Sigmoid colon (tissue), 6 donors: ENCODE measurements at regions not wholly inside any gene's neighbourhood (a gene's known extent, or its start where the extent isn't known, plus 50 kb on each side); places are given as distances from the start of the nearest gene placed in this dataset.

Experiments used
- DNase-seq: peaks from one replicate; pipeline ENCODE4 v3.0.0-alpha.2; 2019
- H3K27ac ChIP-seq, 4 donors: fragments of 200-600 bp; sonication (generic); one replicate each; pipeline ENCODE4 v1.5.1; 2016 to 2019; ENCODE audit warnings: mild to moderate bottlenecking in 1 of 4
- H3K27me3 ChIP-seq, 3 donors: fragments of 200-600 bp; sonication (generic); one replicate each; pipeline ENCODE4 v1.5.1; 2019; ENCODE audit warnings: mild to moderate bottlenecking in 1 of 3
- H3K36me3 ChIP-seq, 4 donors: fragments of 200-600 bp; sonication (generic); one replicate each; pipeline ENCODE4 v1.5.1; 2016 to 2019
- H3K4me1 ChIP-seq, 4 donors: fragments of 200-600 bp; sonication (generic); one replicate each; pipeline ENCODE4 v1.5.1; 2017 to 2019
- H3K4me3 ChIP-seq, 4 donors: fragments of 200-600 bp; sonication (generic); one replicate each; pipeline ENCODE4 v1.5.1; 2017 to 2019; ENCODE audit warnings: mild to moderate bottlenecking in 2 of 4, moderate library complexity in 1 of 4
- H3K9me3 ChIP-seq, 4 donors: fragments of 200-600 bp in 3 of 4; sonication (generic) in 3 of 4; one replicate each; pipeline versions ENCODE4 v1.5.1 to v1.6.1; 2013 to 2019
- EP300 ChIP-seq, 4 donors: sonication (generic); formaldehyde crosslinking; IDR thresholded peaks; one replicate each; pipeline ENCODE4 v1.6.1; 2017; ENCODE audit warnings: antibody characterized with exemption in 4 of 4
- POLR2A ChIP-seq, 2 donors: fragments of 450-650 bp; IDR thresholded peaks; one replicate each; pipeline ENCODE4 v1.6.1; 2016; ENCODE audit warnings: antibody characterized with exemption in 2 of 2, mild to moderate bottlenecking in 2 of 2, moderate library complexity in 2 of 2
- POLR2AphosphoS5 ChIP-seq, 4 donors: sonication (generic); formaldehyde crosslinking; IDR thresholded peaks; one replicate each; pipeline ENCODE4 v1.6.1; 2017; ENCODE audit warnings: antibody characterized with exemption in 4 of 4
- WGBS, 2 donors: extraction: QIAGEN DNeasy Blood & Tissue Kit; methylation state at CpG; one replicate each; pipeline ENCODE4 v1.1.7; 2013; 5-methylcytosine and 5-hydroxymethylcytosine counted together
- intact Hi-C: fragments of 100-400 bp; cut with DNase I; formaldehyde crosslinking; loops from one replicate; pipeline ENCODE4 v1.15.1; 2023
- TF ChIP-seq, protein P1 (sequence below), 4 experiments: fragments of 450-650 bp in 3 of 4; fragments of 200-600 bp in 1 of 4; IDR thresholded peaks; one replicate each; pipeline ENCODE4 v1.5.1; 2016 to 2019; ENCODE audit warnings: antibody characterized with exemption in 4 of 4, mild to moderate bottlenecking in 3 of 4, moderate library complexity in 2 of 4
- donor health status: healthy with polysubstance abuse.
- donor health status: healthy.

DNA sequence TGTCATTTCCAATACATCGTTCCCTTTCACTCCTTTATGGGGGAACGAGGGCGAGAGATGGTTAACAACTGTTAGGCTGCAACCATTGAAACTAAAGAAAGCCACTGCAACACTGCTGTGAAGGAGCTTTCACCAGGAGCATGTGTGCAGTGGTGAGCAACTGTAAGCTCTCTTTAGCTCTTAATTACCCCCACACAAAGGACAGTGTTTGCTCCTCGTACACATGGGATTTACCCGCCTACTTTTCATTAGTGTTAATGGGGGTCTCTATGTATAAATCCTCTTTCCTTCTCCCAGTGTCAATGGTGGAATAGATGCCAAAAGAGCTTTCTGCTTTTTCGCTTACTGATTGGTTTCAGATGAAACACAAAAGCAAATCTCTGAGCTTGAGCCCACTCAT lies 343.1 kb downstream of the FLRT2 start:
- WGBS, 2 donors: 80 to 88% methylated on average over 6 of the region's 6 CpGs
- Histone ChIP-seq H3K9me3 (peaks cover 0 to 3% (median 0%) of the 10 kb centered on the region in 4 donors), H3K27ac (no peak overlapping the region), H3K4me1 (no peaks in the 10 kb centered on the region), H3K27me3 (no peaks in the 10 kb centered on the region), H3K36me3 (no peaks in the 10 kb centered on the region), H3K4me3 (no peak overlapping the region)
- no peak for DNase-seq
- intact Hi-C loops: no loop called here
- TF ChIP-seq POLR2AphosphoS5 (IDR thresholded peaks at IDR 0.05) (no peak), POLR2A (IDR thresholded peaks at IDR 0.05) (no peak), EP300 (IDR thresholded peaks at IDR 0.05) (no peak)
- TF ChIP-seq, protein P1, sequence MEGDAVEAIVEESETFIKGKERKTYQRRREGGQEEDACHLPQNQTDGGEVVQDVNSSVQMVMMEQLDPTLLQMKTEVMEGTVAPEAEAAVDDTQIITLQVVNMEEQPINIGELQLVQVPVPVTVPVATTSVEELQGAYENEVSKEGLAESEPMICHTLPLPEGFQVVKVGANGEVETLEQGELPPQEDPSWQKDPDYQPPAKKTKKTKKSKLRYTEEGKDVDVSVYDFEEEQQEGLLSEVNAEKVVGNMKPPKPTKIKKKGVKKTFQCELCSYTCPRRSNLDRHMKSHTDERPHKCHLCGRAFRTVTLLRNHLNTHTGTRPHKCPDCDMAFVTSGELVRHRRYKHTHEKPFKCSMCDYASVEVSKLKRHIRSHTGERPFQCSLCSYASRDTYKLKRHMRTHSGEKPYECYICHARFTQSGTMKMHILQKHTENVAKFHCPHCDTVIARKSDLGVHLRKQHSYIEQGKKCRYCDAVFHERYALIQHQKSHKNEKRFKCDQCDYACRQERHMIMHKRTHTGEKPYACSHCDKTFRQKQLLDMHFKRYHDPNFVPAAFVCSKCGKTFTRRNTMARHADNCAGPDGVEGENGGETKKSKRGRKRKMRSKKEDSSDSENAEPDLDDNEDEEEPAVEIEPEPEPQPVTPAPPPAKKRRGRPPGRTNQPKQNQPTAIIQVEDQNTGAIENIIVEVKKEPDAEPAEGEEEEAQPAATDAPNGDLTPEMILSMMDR (IDR thresholded peaks at IDR 0.05): no peak

DNA sequence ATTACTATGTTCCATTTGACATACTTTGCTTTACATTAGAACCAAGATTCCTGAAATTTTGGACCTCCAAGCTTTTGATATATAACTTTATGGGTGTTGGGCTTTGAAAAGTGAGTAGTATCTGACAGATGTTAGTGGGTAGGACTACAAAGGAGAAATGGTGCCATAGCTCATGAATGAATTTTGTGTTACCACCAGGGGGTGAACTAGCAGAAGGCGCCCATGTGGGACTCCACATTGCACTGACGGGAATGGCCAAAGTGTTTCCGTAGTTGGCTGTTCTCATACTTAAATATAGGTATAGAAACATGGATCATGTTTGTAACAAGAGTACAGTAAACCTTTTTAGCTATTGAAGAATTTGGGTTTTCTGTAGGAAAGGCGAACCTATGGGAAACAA lies 337.5 kb downstream of the FLRT2 start:
- Histone ChIP-seq H3K27ac (no peak overlapping the region), H3K27me3 (no peaks in the 10 kb centered on the region), H3K9me3 (no peaks in the 10 kb centered on the region), H3K36me3 (no peaks in the 10 kb centered on the region), H3K4me3 (no peak overlapping the region), H3K4me1 (no peaks in the 10 kb centered on the region)
- TF ChIP-seq, protein P1 (IDR thresholded peaks at IDR 0.05): no peak
- TF ChIP-seq EP300 (IDR thresholded peaks at IDR 0.05): no peak
- no peak for TF ChIP-seq POLR2AphosphoS5 (IDR thresholded peaks at IDR 0.05)
- no peak for TF ChIP-seq POLR2A (IDR thresholded peaks at IDR 0.05)
- WGBS, 2 donors: 78 to 94% methylated on average over 4 of the region's 4 CpGs
- DNase-seq: no peak
- intact Hi-C loops: no loop called here

DNA sequence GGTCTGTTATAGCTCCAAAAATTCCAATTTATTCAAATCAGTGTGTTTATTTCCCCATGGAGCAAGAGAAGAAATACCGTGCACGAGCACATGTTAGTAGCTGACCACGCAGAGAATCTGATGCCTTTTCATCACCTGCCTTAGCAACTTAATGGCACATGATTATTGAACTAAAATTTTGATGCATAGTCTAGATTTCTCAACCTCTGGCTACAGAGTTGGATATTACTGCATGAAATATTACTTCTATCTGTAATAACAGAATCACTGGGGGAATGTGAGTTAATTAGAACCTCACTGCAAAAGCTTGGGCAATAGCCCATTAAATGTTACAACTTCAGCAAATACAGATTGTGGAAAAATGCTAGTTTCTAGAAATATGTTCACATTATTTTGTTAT lies 335.8 kb downstream of the FLRT2 start:
- H3K36me3 ChIP-seq: no peaks in the 10 kb centered on the region
- TF ChIP-seq POLR2A (IDR thresholded peaks at IDR 0.05) (no peak), POLR2AphosphoS5 (IDR thresholded peaks at IDR 0.05) (no peak), EP300 (IDR thresholded peaks at IDR 0.05) (no peak)
- TF ChIP-seq, protein P1 (IDR thresholded peaks at IDR 0.05): no peak
- no peak overlapping the region for H3K4me3 ChIP-seq
- peaks cover 0 to 2% (median 0%) of the 10 kb centered on the region in 4 donors for H3K9me3 ChIP-seq
- H3K27ac ChIP-seq: no peak overlapping the region
- intact Hi-C loops: no loop called here
- H3K4me1 ChIP-seq: no peaks in the 10 kb centered on the region
- no peak for DNase-seq
- 94% methylated on average over 3 of the region's 3 CpGs for WGBS, 2 donors
- no peaks in the 10 kb centered on the region for H3K27me3 ChIP-seq

DNA sequence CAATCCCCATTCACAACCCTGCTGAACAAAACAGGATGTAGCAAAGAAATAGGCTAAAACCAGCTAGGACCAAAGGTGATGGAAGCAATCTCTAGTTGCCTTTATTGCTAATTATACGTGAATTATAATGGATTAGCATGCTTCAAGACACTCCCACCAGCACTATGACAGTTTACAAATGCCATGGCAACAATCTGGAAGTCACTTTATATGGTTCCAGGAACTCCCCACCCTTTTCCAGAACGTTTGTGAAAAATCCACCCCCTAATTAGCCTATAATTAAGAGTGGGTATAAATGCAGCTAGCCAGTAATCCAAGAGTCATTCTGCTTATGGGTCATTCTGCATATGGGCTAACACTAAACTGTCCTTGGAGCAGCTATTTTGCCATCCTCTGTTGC lies 328.7 kb downstream of the FLRT2 start:
- WGBS, 2 donors: 31 to 55% methylated on average over 2 of the region's 2 CpGs
- TF ChIP-seq, protein P1 (IDR thresholded peaks at IDR 0.05): no peak
- no peak for TF ChIP-seq POLR2A (IDR thresholded peaks at IDR 0.05)
- TF ChIP-seq POLR2AphosphoS5 (IDR thresholded peaks at IDR 0.05): no peak
- TF ChIP-seq EP300 (IDR thresholded peaks at IDR 0.05): no peak

DNA sequence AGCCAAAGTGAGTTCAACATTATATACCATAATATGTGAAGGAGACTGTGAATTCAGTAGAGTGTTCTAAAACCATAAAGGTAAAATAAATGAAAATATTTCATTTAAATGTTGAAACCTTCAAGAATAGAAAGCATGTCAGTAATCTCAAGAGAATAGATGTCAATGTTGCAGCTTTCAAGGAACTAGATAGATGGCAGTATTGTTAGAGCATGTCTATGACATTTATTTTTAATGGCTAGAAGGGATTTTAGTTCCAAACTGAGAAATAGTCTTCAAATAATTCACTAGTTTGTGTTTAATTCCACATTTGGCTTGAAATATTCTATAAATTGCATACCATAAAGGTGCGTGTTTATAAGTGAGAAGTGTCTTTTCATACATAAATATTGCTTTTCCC lies 326.5 kb downstream of the FLRT2 start:
- Histone ChIP-seq H3K9me3 (no peaks in the 10 kb centered on the region), H3K27me3 (no peaks in the 10 kb centered on the region), H3K36me3 (no peaks in the 10 kb centered on the region), H3K4me1 (no peaks in the 10 kb centered on the region), H3K27ac (no peak overlapping the region), H3K4me3 (no peak overlapping the region)
- DNase-seq: no peak
- TF ChIP-seq POLR2AphosphoS5 (IDR thresholded peaks at IDR 0.05): no peak
- TF ChIP-seq EP300 (IDR thresholded peaks at IDR 0.05): no peak
- TF ChIP-seq, protein P1 (IDR thresholded peaks at IDR 0.05): no peak
- TF ChIP-seq POLR2A (IDR thresholded peaks at IDR 0.05): no peak
- WGBS, 2 donors: 68 to 83% methylated on average over 1 of the region's 1 CpG
- intact Hi-C loops: no loop called here

More for the DNA sequence above, 328.7 kb downstream of the FLRT2 start:
- H3K27ac ChIP-seq: no peak overlapping the region
- intact Hi-C loops: no loop called here
- H3K9me3 ChIP-seq: peaks cover 0 to 2% (median 0%) of the 10 kb centered on the region in 4 donors
- DNase-seq: no peak
- H3K4me3 ChIP-seq: no peak overlapping the region
- no peaks in the 10 kb centered on the region for H3K4me1 ChIP-seq
- H3K36me3 ChIP-seq: no peaks in the 10 kb centered on the region
- no peaks in the 10 kb centered on the region for H3K27me3 ChIP-seq
